ENCODE measurements at regions not wholly inside any gene's neighbourhood (a gene's known extent, or its start where the extent isn't known, plus 50 kb on each side); places are given as distances from the start of the nearest gene placed in this dataset.

DNA sequence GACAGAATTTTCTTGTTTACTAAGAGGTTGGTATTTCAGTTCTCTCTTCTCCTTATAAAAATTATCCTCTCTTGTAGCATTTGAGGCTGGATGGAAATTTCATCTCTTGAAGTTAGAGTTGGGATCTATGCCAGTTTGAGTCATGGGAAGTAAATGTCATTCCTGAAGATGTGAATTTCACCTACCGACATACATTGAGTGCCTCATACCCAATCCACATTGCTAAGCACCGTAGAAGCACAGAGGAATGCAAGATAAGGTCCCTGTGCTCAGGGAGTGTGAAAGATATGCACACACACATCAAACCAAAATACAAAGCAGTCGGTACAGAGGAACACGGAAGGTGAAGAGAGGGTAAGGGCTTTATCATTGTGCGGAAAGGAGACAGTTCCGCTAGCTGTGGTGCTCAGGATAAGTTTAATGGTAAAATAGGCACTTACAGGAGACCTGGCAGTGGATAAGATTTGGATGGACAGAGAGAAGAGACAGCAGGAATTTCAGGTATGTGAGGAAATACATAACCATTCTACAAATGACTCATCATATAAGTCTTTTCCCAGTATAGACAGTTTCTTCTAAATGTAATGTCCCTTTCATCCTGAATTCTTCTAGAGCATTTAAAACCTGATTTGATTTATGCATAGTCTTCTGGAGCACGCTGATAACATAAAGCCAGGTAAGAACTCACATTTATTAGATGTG, 205.3 kb upstream of the ST6GAL2 start:
- H3K4me1 Mint-ChIP-seq = no peaks in the 10 kb centered on the region
- Histone ChIP-seq H3F3A (replicated peaks; ENCODE audit: low read depth) (no peaks in the 10 kb centered on the region), H3K4me3 (no peak overlapping the region), H3K9me2 (ENCODE audit: insufficient read depth) (no peaks in the 10 kb centered on the region; the same call in 1 of the 2 replicates), H3K4me1 (ENCODE audit: insufficient read depth) (no peaks in the 10 kb centered on the region), H2AFZ (no peak overlapping the region), H3K36me3 (ENCODE audit: insufficient read depth) (no peaks in the 10 kb centered on the region), H3K27ac (ENCODE audit: low read depth) (no peak overlapping the region), H4K20me1 (replicated peaks; ENCODE audit: insufficient read depth) (no peaks in the 10 kb centered on the region), H3K79me2 (replicated peaks; ENCODE audit: insufficient read depth) (no peaks in the 10 kb centered on the region), H3K4me2 (no peak overlapping the region), H3K27me3 (ENCODE audit: insufficient read depth) (no peaks in the 10 kb centered on the region)
- TF ChIP-seq, protein P1, sequence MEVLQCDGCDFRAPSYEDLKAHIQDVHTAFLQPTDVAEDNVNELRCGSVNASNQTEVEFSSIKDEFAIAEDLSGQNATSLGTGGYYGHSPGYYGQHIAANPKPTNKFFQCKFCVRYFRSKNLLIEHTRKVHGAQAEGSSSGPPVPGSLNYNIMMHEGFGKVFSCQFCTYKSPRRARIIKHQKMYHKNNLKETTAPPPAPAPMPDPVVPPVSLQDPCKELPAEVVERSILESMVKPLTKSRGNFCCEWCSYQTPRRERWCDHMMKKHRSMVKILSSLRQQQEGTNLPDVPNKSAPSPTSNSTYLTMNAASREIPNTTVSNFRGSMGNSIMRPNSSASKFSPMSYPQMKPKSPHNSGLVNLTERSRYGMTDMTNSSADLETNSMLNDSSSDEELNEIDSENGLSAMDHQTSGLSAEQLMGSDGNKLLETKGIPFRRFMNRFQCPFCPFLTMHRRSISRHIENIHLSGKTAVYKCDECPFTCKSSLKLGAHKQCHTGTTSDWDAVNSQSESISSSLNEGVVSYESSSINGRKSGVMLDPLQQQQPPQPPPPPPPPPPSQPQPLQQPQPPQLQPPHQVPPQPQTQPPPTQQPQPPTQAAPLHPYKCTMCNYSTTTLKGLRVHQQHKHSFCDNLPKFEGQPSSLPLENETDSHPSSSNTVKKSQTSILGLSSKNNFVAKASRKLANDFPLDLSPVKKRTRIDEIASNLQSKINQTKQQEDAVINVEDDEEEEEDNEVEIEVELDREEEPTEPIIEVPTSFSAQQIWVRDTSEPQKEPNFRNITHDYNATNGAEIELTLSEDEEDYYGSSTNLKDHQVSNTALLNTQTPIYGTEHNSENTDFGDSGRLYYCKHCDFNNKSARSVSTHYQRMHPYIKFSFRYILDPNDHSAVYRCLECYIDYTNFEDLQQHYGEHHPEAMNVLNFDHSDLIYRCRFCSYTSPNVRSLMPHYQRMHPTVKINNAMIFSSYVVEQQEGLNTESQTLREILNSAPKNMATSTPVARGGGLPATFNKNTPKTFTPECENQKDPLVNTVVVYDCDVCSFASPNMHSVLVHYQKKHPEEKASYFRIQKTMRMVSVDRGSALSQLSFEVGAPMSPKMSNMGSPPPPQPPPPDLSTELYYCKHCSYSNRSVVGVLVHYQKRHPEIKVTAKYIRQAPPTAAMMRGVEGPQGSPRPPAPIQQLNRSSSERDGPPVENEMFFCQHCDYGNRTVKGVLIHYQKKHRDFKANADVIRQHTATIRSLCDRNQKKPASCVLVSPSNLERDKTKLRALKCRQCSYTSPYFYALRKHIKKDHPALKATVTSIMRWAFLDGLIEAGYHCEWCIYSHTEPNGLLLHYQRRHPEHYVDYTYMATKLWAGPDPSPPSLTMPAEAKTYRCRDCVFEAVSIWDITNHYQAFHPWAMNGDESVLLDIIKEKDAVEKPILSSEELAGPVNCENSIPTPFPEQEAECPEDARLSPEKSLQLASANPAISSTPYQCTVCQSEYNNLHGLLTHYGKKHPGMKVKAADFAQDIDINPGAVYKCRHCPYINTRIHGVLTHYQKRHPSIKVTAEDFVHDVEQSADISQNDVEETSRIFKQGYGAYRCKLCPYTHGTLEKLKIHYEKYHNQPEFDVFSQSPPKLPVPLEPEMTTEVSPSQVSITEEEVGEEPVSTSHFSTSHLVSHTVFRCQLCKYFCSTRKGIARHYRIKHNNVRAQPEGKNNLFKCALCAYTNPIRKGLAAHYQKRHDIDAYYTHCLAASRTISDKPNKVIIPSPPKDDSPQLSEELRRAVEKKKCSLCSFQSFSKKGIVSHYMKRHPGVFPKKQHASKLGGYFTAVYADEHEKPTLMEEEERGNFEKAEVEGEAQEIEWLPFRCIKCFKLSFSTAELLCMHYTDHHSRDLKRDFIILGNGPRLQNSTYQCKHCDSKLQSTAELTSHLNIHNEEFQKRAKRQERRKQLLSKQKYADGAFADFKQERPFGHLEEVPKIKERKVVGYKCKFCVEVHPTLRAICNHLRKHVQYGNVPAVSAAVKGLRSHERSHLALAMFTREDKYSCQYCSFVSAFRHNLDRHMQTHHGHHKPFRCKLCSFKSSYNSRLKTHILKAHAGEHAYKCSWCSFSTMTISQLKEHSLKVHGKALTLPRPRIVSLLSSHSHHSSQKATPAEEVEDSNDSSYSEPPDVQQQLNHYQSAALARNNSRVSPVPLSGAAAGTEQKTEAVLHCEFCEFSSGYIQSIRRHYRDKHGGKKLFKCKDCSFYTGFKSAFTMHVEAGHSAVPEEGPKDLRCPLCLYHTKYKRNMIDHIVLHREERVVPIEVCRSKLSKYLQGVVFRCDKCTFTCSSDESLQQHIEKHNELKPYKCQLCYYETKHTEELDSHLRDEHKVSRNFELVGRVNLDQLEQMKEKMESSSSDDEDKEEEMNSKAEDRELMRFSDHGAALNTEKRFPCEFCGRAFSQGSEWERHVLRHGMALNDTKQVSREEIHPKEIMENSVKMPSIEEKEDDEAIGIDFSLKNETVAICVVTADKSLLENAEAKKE (CRISPR knock-in tag; IDR thresholded peaks at IDR 0.05) = no peak
- no peak for TF ChIP-seq NANOG (IDR thresholded peaks at IDR 0.05; ENCODE audit: borderline replicate concordance)
- TF ChIP-seq JUNB (IDR thresholded peaks at IDR 0.05; ENCODE audit: unreplicated experiment) = no peak
- TF ChIP-seq STAT1 (IDR thresholded peaks at IDR 0.05; ENCODE audit: unreplicated experiment) = no peak
- TF ChIP-seq EZH2 (IDR thresholded peaks at IDR 0.05; ENCODE audit: low read depth, unreplicated experiment) = no peak
- TF ChIP-seq, protein P2, sequence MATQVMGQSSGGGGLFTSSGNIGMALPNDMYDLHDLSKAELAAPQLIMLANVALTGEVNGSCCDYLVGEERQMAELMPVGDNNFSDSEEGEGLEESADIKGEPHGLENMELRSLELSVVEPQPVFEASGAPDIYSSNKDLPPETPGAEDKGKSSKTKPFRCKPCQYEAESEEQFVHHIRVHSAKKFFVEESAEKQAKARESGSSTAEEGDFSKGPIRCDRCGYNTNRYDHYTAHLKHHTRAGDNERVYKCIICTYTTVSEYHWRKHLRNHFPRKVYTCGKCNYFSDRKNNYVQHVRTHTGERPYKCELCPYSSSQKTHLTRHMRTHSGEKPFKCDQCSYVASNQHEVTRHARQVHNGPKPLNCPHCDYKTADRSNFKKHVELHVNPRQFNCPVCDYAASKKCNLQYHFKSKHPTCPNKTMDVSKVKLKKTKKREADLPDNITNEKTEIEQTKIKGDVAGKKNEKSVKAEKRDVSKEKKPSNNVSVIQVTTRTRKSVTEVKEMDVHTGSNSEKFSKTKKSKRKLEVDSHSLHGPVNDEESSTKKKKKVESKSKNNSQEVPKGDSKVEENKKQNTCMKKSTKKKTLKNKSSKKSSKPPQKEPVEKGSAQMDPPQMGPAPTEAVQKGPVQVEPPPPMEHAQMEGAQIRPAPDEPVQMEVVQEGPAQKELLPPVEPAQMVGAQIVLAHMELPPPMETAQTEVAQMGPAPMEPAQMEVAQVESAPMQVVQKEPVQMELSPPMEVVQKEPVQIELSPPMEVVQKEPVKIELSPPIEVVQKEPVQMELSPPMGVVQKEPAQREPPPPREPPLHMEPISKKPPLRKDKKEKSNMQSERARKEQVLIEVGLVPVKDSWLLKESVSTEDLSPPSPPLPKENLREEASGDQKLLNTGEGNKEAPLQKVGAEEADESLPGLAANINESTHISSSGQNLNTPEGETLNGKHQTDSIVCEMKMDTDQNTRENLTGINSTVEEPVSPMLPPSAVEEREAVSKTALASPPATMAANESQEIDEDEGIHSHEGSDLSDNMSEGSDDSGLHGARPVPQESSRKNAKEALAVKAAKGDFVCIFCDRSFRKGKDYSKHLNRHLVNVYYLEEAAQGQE (IDR thresholded peaks at IDR 0.05; ENCODE audit: unreplicated experiment) = no peak
- no peak for TF ChIP-seq EZH2phosphoT487 (IDR thresholded peaks at IDR 0.05; ENCODE audit: unreplicated experiment)
- TF ChIP-seq, protein P3, sequence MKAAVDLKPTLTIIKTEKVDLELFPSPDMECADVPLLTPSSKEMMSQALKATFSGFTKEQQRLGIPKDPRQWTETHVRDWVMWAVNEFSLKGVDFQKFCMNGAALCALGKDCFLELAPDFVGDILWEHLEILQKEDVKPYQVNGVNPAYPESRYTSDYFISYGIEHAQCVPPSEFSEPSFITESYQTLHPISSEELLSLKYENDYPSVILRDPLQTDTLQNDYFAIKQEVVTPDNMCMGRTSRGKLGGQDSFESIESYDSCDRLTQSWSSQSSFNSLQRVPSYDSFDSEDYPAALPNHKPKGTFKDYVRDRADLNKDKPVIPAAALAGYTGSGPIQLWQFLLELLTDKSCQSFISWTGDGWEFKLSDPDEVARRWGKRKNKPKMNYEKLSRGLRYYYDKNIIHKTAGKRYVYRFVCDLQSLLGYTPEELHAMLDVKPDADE (IDR thresholded peaks at IDR 0.05) = no peak
- TF ChIP-seq, protein P4, sequence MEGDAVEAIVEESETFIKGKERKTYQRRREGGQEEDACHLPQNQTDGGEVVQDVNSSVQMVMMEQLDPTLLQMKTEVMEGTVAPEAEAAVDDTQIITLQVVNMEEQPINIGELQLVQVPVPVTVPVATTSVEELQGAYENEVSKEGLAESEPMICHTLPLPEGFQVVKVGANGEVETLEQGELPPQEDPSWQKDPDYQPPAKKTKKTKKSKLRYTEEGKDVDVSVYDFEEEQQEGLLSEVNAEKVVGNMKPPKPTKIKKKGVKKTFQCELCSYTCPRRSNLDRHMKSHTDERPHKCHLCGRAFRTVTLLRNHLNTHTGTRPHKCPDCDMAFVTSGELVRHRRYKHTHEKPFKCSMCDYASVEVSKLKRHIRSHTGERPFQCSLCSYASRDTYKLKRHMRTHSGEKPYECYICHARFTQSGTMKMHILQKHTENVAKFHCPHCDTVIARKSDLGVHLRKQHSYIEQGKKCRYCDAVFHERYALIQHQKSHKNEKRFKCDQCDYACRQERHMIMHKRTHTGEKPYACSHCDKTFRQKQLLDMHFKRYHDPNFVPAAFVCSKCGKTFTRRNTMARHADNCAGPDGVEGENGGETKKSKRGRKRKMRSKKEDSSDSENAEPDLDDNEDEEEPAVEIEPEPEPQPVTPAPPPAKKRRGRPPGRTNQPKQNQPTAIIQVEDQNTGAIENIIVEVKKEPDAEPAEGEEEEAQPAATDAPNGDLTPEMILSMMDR (conservative IDR thresholded peaks at IDR 0.05; ENCODE audit: low read depth in 2 of 2) = no peak
- no peak for TF ChIP-seq POLR2AphosphoS5 (IDR thresholded peaks at IDR 0.05; ENCODE audit: low read depth)
- TF ChIP-seq ZNF114 (CRISPR knock-in tag; IDR thresholded peaks at IDR 0.05) = no peak
- TF ChIP-seq CREB1 (CRISPR knock-in tag; IDR thresholded peaks at IDR 0.05; ENCODE audit: low read depth) = no peak
- TF ChIP-seq ZNF331 (CRISPR knock-in tag; IDR thresholded peaks at IDR 0.05; ENCODE audit: low read depth) = no peak
- DNase-seq (ENCODE audit: low spot score) (no peak), ATAC-seq (no peak)
- H3K9me3 Mint-ChIP-seq = no peaks in the 10 kb centered on the region
- H3K27me3 Mint-ChIP-seq (ENCODE audit: insufficient read depth, low read depth, poor library complexity) = peaks cover 5% of the 10 kb centered on the region
- no peak overlapping the region for H3K4me3 Mint-ChIP-seq
- no peaks in the 10 kb centered on the region for H3K36me3 Mint-ChIP-seq (ENCODE audit: low read depth)
- H3K27ac Mint-ChIP-seq = no peak overlapping the region
